ENCODE measurements at regions not wholly inside any gene's neighbourhood (a gene's known extent, or its start where the extent isn't known, plus 50 kb on each side); places are given as distances from the start of the nearest gene placed in this dataset.
A peak's percentile ranks its signal among the peaks of the same experiment; 100 is the strongest.

GRCh38 chr9:4380406-4380805 lies 80.5 kb upstream of the GLIS3 start:
- no peak for TF ChIP-seq CTCF (IDR thresholded peaks at IDR 0.05; ENCODE audit: low read depth, low read length)
- DNase-seq (ENCODE audit: low read depth in 1 of 2, low spot score in 1 of 2): no peak
- no peaks in the 10 kb centered on the region for H3K27me3 ChIP-seq
- no peaks in the 10 kb centered on the region for H3K36me3 ChIP-seq
- no peak overlapping the region for H3K27ac ChIP-seq
- no peak overlapping the region for H3K4me3 ChIP-seq
- no peaks in the 10 kb centered on the region for H3K4me1 ChIP-seq (ENCODE audit: low read depth)
- H3K9me3 ChIP-seq (ENCODE audit: low read depth): no peaks in the 10 kb centered on the region

GRCh38 chr9:4375424-4376200 lies 75.7 kb upstream of the GLIS3 start:
- Histone ChIP-seq H3K9me3 (ENCODE audit: low read depth) (no peaks in the 10 kb centered on the region), H3K4me1 (ENCODE audit: low read depth) (no peaks in the 10 kb centered on the region), H3K4me3 (no peak overlapping the region), H3K27me3 (no peaks in the 10 kb centered on the region), H3K27ac (no peak overlapping the region), H3K36me3 (no peaks in the 10 kb centered on the region)
- DNase-seq (ENCODE audit: low read depth in 1 of 2, low spot score in 1 of 2): peak; percentile 38 to 78
- TF ChIP-seq CTCF (IDR thresholded peaks at IDR 0.05; ENCODE audit: low read depth, low read length): peak; percentile 47

- Histone ChIP-seq H3K4me3 (no peak overlapping the region), H3K27me3 (no peaks in the 10 kb centered on the region), H3K36me3 (no peaks in the 10 kb centered on the region), H3K27ac (no peak overlapping the region), H3K4me1 (ENCODE audit: low read depth) (no peaks in the 10 kb centered on the region), H3K9me3 (ENCODE audit: low read depth) (no peaks in the 10 kb centered on the region)
- TF ChIP-seq CTCF (IDR thresholded peaks at IDR 0.05; ENCODE audit: low read depth, low read length): no peak
- peak in 1 of 2 donors; percentile 80 for DNase-seq (ENCODE audit: low read depth in 1 of 2, low spot score in 1 of 2)
Observed at GRCh38 chr9:4371108-4371507, 71.2 kb upstream of the GLIS3 start.

- H3K27ac ChIP-seq: no peak overlapping the region
- H3K9me3 ChIP-seq (ENCODE audit: low read depth): no peaks in the 10 kb centered on the region
- no peak overlapping the region for H3K4me3 ChIP-seq
- H3K36me3 ChIP-seq: no peaks in the 10 kb centered on the region
- DNase-seq (ENCODE audit: low read depth in 1 of 2, low spot score in 1 of 2): no peak
- H3K4me1 ChIP-seq (ENCODE audit: low read depth): no peaks in the 10 kb centered on the region
- TF ChIP-seq CTCF (IDR thresholded peaks at IDR 0.05; ENCODE audit: low read depth, low read length): no peak
- no peaks in the 10 kb centered on the region for H3K27me3 ChIP-seq
Observed at GRCh38 chr9:4370501-4370900, 70.6 kb upstream of the GLIS3 start.

GRCh38 chr9:4366591-4367330 lies 66.9 kb upstream of the GLIS3 start:
- DNase-seq (ENCODE audit: low read depth in 1 of 2, low spot score in 1 of 2): peak; percentile 40 to 74
- Histone ChIP-seq H3K9me3 (ENCODE audit: low read depth) (no peaks in the 10 kb centered on the region), H3K27ac (no peak overlapping the region), H3K27me3 (no peaks in the 10 kb centered on the region), H3K4me3 (no peak overlapping the region), H3K36me3 (no peaks in the 10 kb centered on the region), H3K4me1 (ENCODE audit: low read depth) (no peaks in the 10 kb centered on the region)
- peak; percentile 80 for TF ChIP-seq CTCF (IDR thresholded peaks at IDR 0.05; ENCODE audit: low read depth, low read length)

Measured in cardiac muscle cell (in vitro differentiated cells and primary cell).